HG02759 (cell line): ENCODE measurements at regions not wholly inside any gene's neighbourhood (a gene's known extent, or its start where the extent isn't known, plus 50 kb on each side); places are given as distances from the start of the nearest gene placed in this dataset.
"Not testable (repeated sequence)": the region's sequence is repeated elsewhere in the genome, so short reads cannot be mapped to it uniquely, and the experiment has no call there.

ENCODE experiments used
- ATAC-seq: cut with Tn5 transposase; IDR thresholded peaks from one replicate; pipeline ENCODE4 v1.9.1; 2021; ENCODE audit warnings: mild to moderate bottlenecking, moderate library complexity; ENCODE audit not compliant: unreplicated experiment

DNA sequence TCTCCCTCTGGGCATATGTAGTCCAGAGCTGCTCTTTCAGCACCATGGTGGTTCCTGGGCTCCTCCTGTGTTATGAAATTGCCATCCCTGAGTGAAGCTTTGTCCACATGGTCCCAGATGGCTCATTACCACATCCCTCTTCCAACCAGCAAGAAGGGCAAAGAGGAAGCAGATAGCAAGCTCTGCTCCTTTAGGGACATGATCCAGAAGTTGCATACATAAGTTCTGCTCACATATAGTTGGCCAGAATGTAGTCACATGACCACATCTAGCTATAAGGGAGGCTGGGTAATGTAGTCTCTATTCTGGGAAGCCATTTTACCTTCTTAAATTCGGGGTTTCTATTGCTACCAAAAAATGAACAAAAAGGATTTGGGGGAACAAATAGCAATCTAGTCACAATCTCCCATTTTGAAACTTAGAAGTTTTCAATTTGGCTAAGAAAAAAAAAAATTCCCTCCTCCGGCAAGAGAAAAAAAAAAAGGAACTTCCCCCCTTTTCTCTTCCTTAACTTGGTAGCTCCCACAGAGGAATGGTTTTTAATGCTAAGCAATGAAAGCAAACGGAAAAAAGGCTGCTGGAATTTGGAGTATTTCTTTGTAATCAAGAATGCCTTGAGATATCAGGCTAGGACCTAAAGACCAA lies 88.2 kb upstream of the USP9X start:
- ATAC-seq = no peak

- no peak for ATAC-seq
Observed at GRCh38 chrX:40998123-40998522, 87.1 kb upstream of the USP9X start.

- no peak for ATAC-seq
Observed at GRCh38 chrX:41001327-41001726, 83.9 kb upstream of the USP9X start.

DNA sequence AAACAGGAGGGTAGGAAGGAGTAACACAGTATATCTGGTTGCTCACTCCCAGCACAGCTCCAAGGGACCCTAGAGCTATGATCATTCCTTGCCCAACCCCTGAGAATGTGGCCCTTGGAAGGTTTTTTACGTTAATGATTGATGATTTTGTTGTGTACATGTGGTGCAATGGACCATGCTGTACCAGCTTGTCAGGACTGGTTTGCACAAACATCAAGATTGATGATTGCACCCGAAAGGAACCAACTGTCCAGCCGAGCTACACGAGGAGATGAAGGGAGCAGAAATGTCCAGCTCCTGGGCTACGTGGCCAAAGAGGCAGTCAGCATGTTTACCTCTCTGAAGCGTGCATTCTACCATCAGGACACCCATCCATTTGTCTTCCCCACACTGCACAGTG lies 83.2 kb upstream of the USP9X start:
- no peak for ATAC-seq

GRCh38 chrX:41003506-41004270 lies 81.6 kb upstream of the USP9X start:
- ATAC-seq = no peak

DNA sequence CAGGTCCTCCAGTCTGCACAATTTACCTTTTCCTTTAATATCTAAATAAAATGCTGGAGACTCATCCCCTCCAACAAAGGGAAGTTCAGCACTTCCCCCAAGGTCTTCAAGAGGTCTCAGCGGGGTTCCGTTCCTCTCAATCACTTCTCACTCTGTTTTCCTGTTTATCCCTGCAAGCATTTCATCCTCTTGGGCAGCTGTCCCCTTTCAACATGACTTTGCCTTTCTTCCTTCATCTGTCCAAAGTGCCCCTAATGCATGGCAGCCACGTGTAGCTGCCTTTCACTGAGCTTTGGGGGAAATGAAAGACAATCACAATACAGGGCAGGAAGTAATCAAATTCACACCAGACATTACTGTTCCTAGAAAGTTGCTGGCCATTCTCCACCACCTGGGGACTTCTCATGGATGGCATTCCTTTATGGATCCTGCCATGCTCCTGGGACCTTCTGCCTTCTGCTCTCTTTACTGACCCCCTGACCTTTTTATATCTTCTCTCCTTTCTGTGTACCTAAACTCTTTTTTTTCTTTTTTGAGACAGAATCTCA lies 79.7 kb upstream of the USP9X start:
- no peak for ATAC-seq

GRCh38 chrX:41009850-41010846 lies 75.1 kb upstream of the USP9X start:
- ATAC-seq = peak; percentile 44

- ATAC-seq = no peak
Observed at GRCh38 chrX:41014776-41015360, 70.4 kb upstream of the USP9X start.

DNA sequence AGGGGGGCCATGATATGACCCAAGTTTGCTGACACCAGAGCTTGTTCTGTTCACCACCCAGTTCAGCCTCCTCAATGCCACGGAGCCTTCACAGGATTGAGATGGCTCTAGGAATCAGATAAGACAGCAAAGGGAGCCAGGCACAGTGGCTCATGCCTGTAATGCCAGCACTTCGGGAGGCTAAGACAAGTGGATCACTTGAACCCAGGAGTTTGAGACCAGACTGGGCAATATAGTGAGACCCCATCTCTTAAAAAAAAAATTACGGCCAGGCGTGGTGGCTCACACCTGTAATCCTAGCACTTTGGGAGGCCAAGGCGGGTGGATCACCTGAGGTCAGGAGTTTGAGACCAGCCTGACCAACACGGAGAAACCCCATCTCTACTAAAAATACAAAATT lies 67.5 kb upstream of the USP9X start:
- ATAC-seq = not testable (repeated sequence)

DNA sequence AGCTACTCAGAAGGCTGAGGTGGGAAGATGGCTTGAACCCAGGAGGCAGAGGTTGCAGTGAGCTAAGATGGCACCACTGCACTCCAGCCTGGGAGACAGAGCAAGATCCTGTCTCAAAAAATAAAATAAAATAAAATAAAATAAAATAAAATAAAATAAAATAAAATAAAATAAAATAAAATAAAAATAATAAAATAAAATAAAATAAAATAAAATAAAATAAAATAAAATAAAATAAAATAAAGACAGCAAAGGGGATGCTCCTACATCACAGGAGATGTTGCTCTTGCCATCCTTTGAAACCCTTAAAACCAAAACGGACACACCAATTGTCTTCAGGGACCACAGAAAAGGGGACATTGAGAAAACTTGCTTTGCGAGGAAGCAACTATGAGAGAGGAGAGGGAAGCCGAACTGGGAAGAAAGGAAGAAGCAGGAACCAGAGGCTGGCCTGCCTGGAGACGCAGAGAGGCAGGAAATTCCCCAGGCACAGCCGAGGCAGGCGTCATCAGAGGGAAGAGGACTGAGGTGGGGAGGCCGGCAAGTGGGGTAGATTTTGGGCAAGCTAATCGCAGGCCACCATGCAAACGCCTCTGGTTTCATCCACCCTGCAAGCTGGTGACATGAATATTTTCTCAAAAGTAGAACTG lies 66.7 kb upstream of the USP9X start:
- not testable (repeated sequence) for ATAC-seq

- ATAC-seq = no peak
Observed at GRCh38 chrX:41019041-41019392, 66.2 kb upstream of the USP9X start.

- no peak for ATAC-seq
Observed at GRCh38 chrX:41022566-41022965, 62.7 kb upstream of the USP9X start.

- no peak for ATAC-seq
Observed at GRCh38 chrX:41023098-41023497, 62.1 kb upstream of the USP9X start.

DNA sequence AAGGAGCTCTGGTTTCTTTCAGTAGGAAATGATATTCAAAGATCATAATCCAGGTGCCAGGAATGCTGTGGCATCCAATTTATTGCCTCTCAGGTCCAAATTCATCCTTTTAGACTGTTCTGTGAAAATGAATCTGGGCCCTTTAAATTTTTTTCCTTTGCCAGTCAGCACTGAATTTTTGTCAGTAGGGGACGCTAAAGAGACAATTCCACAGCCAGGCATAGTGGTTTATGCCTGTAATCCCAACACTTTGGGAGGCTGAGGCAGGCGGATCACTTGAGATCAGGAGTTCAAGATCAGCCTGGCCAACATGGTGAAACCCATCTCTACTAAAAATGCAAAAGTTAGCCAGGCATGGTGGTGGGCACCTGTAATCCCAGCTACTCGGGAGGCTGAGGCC lies 60.9 kb upstream of the USP9X start:
- ATAC-seq = not testable (repeated sequence)

GRCh38 chrX:41024755-41025154 lies 60.5 kb upstream of the USP9X start:
- ATAC-seq = no peak

- no peak for ATAC-seq
Observed at GRCh38 chrX:41025926-41026701, 59.1 kb upstream of the USP9X start.

DNA sequence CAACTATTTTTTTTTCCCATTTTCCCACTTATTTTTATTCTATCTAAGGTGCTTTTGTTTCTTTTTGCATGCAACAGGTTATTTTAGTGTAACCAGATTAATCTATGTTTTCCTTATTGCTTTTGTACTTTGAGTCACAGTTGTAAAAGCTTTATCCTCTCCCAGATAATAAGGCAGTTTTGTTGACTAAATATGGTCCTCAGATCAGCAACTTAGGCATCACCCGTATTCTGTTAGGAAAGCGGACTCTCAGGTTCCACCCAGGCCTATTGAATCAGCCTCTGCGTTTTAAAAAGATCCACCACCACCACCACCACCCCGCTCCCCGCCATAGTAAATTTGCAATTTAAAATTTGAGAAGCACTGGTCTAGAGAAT lies 58.6 kb upstream of the USP9X start:
- no peak for ATAC-seq

DNA sequence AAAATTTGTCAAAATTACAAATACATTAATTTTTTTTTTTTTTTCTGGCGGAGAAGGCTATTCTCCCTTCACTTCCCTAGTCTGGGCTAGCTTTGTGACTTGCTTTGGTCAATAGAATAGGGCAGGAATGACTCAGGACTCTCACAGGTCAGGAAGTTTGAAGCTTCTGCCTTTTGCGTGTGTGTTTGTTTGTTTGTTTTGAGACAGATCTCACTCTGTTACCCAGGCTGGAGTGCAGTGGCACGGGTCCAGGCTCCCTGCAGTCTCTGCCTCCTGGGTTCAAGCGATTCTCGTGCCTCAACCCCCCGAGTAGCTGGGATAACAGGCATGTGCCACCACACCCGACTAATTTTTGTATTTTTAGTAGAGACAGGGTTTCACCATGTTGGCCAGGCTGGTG lies 55.9 kb upstream of the USP9X start:
- no peak for ATAC-seq

DNA sequence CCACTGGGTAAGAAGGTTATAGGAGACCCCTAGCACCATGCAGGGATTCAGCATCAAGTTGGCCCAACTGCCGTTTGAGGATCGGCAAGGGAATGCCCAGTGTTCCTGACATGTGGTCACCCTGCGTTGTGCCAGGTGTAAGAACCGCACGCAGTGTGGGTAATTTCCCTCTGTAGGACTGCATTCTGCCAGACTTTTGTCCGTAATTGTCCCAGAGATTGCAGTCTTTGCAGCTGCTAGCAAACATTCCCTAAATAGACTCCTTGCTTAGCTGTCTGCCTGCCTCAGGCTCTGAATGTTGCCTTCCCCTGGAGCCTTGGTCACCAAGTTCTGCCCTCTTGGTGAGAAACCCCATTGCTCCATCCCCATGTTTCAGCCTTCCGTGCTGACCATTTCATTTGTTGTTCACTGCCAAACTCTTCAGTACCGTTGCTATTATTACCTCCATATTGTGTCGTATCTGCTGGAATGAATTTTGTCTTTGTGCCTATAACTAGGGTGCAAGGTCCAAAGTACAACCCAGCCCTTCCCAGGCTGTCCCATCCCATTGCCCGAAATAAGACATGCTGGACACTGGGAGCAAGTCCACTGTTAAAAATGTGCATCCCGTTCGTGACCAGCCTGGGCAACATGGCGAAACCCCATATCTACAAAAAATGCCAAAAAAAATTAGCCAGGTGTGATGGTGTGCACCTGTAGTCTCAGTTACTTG lies 53.8 kb upstream of the USP9X start:
- ATAC-seq = no peak
